Subcutaneous abdominal adipose tissue (tissue), 5 donors: ENCODE measurements at regions not wholly inside any gene's neighbourhood (a gene's known extent, or its start where the extent isn't known, plus 50 kb on each side); places are given as distances from the start of the nearest gene placed in this dataset.

Source experiments
- H3K27ac ChIP-seq: one replicate; pipeline ENCODE4 v1.7.0; 2013; ENCODE audit warnings: low read depth, mild to moderate bottlenecking, inconsistent platforms, low read length, moderate library complexity
- H3K27me3 ChIP-seq, 5 donors: one replicate each; pipeline ENCODE4 v1.7.0; 2013; ENCODE audit warnings: low read length in 5 of 5, inconsistent platforms in 1 of 5; ENCODE audit not compliant: control insufficient read depth in 5 of 5, insufficient read depth in 4 of 5
- H3K36me3 ChIP-seq, 5 donors: one replicate each; pipeline ENCODE4 v1.7.0; 2013; ENCODE audit warnings: low read length in 5 of 5; ENCODE audit not compliant: control insufficient read depth in 5 of 5, insufficient read depth in 5 of 5
- H3K4me1 ChIP-seq, 5 donors: one replicate each; pipeline ENCODE4 v1.7.0; 2013; ENCODE audit warnings: low read length in 5 of 5, mild to moderate bottlenecking in 3 of 5, moderate library complexity in 1 of 5; ENCODE audit not compliant: control insufficient read depth in 5 of 5, insufficient read depth in 5 of 5
- H3K4me3 ChIP-seq, 5 donors: one replicate each; pipeline ENCODE4 v1.7.0; 2013; ENCODE audit warnings: low read length in 5 of 5, low read depth in 1 of 5
- H3K9ac ChIP-seq, 5 donors: one replicate each; pipeline ENCODE4 v1.7.0; 2013; ENCODE audit warnings: low read length in 5 of 5, mild to moderate bottlenecking in 4 of 5, moderate library complexity in 3 of 5
- H3K9me3 ChIP-seq, 5 donors: one replicate each; pipeline ENCODE4 v1.7.0; 2013; ENCODE audit warnings: low read length in 5 of 5; ENCODE audit not compliant: control insufficient read depth in 5 of 5
- donor health status: healthy.
- donor health status: healthy.
- donor health status: healthy.
- donor health status: healthy.
- donor health status: healthy.

DNA sequence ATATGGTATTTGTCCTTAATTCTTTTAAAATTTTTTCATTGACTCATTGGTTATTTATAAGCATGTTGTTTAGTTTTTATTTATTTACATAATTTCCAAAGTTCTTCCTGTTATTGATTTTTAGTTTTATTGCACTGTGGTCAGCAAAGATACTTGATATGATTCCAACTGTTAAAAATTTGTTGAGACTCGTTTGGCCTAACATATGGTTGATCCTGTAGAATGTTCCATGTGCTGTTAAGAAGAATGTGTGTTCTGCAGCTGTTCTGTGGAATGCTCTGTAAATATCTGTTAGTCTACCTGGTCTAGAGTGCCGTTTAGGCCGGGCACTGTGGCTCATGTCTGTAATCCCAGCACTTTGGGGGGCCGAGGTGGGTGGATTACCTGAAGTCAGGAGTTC is 197.7 kb downstream of the CD109 start:
- Histone ChIP-seq H3K4me3 (no peak overlapping the region), H3K27ac (no peak overlapping the region), H3K4me1 (no peaks in the 10 kb centered on the region), H3K27me3 (peaks cover 0 to 2% (median 0%) of the 10 kb centered on the region in 5 donors), H3K36me3 (no peaks in the 10 kb centered on the region), H3K9me3 (peaks cover 0 to 3% (median 0%) of the 10 kb centered on the region in 5 donors), H3K9ac (no peak overlapping the region)

- Histone ChIP-seq H3K9ac (no peak overlapping the region), H3K4me1 (no peaks in the 10 kb centered on the region), H3K27me3 (no peaks in the 10 kb centered on the region), H3K36me3 (no peaks in the 10 kb centered on the region), H3K27ac (no peak overlapping the region), H3K4me3 (no peak overlapping the region), H3K9me3 (peaks cover 0 to 3% (median 0%) of the 10 kb centered on the region in 5 donors)
Measured at GRCh38 chr6:73888050-73888449, 192.0 kb downstream of the CD109 start.

- no peaks in the 10 kb centered on the region for H3K4me1 ChIP-seq
- H3K27ac ChIP-seq = no peak overlapping the region
- H3K4me3 ChIP-seq = no peak overlapping the region
- no peak overlapping the region for H3K9ac ChIP-seq
- H3K27me3 ChIP-seq = no peaks in the 10 kb centered on the region
- no peaks in the 10 kb centered on the region for H3K9me3 ChIP-seq
- H3K36me3 ChIP-seq = no peaks in the 10 kb centered on the region
Measured at GRCh38 chr6:73885393-73885792, 189.4 kb downstream of the CD109 start.

- no peaks in the 10 kb centered on the region for H3K9me3 ChIP-seq
- no peaks in the 10 kb centered on the region for H3K4me1 ChIP-seq
- no peaks in the 10 kb centered on the region for H3K36me3 ChIP-seq
- no peak overlapping the region for H3K4me3 ChIP-seq
- H3K27me3 ChIP-seq = no peaks in the 10 kb centered on the region
- H3K9ac ChIP-seq = no peak overlapping the region
- no peak overlapping the region for H3K27ac ChIP-seq
Measured at GRCh38 chr6:73884540-73884939, 188.5 kb downstream of the CD109 start.

DNA sequence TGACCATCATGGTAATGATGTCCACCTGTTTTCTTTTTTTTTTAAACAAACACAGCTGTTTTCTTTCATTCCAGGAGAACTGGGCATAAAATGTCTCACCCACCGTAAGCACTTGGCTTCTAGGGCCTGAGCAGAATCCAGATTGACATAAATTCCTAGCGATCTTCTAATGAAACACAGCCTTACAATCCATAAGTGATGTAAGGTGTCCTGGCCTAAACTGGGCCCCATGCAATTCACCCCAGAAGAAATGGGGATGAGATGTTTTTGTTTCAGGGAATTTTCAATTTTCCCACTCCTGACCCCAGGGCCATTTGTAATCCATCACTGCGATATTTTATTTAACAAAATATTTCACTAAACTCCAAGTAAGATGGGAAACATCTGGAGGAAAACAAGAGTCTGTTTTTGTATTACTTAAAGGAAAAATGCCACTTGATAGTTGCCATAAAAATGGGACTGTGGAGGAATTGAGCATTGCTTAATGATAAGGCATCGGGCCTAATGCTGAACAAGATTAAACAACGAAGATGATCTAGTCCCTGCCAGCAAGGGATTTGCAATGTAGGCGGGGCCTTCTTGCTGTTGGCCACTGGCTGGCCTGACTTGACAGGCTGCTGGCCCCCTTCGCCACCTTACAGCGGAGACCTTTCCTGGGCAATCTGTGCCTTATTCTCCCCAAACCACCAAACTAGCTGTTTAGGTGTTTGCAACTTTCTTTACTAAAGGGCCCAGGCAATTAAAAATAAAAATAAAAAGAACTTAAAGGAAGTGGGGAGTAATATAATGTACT is 183.7 kb downstream of the CD109 start:
- H3K27me3 ChIP-seq = no peaks in the 10 kb centered on the region
- H3K4me3 ChIP-seq = no peak overlapping the region
- no peaks in the 10 kb centered on the region for H3K4me1 ChIP-seq
- H3K9me3 ChIP-seq = no peaks in the 10 kb centered on the region
- no peaks in the 10 kb centered on the region for H3K36me3 ChIP-seq
- no peak overlapping the region for H3K27ac ChIP-seq
- H3K9ac ChIP-seq = no peak overlapping the region

- Histone ChIP-seq H3K4me3 (no peak overlapping the region), H3K9me3 (no peaks in the 10 kb centered on the region), H3K27me3 (no peaks in the 10 kb centered on the region), H3K27ac (no peak overlapping the region), H3K4me1 (no peaks in the 10 kb centered on the region), H3K9ac (no peak overlapping the region), H3K36me3 (no peaks in the 10 kb centered on the region)
Measured at GRCh38 chr6:73878403-73878802, 182.4 kb downstream of the CD109 start.
